WTC11 (cell line): ENCODE measurements at regions not wholly inside any gene's neighbourhood (a gene's known extent, or its start where the extent isn't known, plus 50 kb on each side); places are given as distances from the start of the nearest gene placed in this dataset.

Source experiments
- ATAC-seq: fragments of 200-7000 bp; cut with Tn5 transposase; 2 replicates; pipeline ENCODE4 v1.10.0; 2021; ENCODE audit warnings: mild to moderate bottlenecking, moderate library complexity
- CTCF ChIA-PET: fragments of 300-600 bp; sonication (Branson Sonifier 250); formaldehyde crosslinking; loops from one replicate; lab custom pipeline; 2021; ENCODE audit warnings: antibody characterized with exemption; lab: Charles Lee
- POLR2A ChIA-PET: fragments of 350-600 bp; sonication (Branson Sonifier 250); formaldehyde crosslinking; loops from one replicate; lab custom pipeline; 2021; ENCODE audit warnings: antibody characterized with exemption; lab: Charles Lee
- DNase-seq: peaks from one replicate; pipeline ENCODE4 v3.0.0; 2021; ENCODE audit warnings: low spot score
- H3K27ac Mint-ChIP-seq: 2 replicates; pipeline ENCODE4 v1.8.0; 2021; ENCODE audit warnings: mixed read lengths
- H3K27me3 Mint-ChIP-seq: 2 replicates; pipeline ENCODE4 v1.8.0; 2021; ENCODE audit warnings: low read depth, mild to moderate bottlenecking, moderate library complexity, mixed read lengths
- H3K36me3 Mint-ChIP-seq: 2 replicates; pipeline ENCODE4 v1.8.0; 2021; ENCODE audit warnings: mixed read lengths
- H3K4me1 Mint-ChIP-seq: 2 replicates; pipeline ENCODE4 v1.8.0; 2022; ENCODE audit warnings: mixed read lengths
- H3K4me3 Mint-ChIP-seq: 2 replicates; pipeline ENCODE4 v1.8.0; 2021; ENCODE audit warnings: mild to moderate bottlenecking, moderate library complexity, mixed read lengths
- H3K9me3 Mint-ChIP-seq: 2 replicates; pipeline ENCODE4 v1.8.0; 2021; ENCODE audit warnings: mixed read lengths
- FOXP1 ChIP-seq: sonication (generic); formaldehyde crosslinking; IDR thresholded peaks from 2 replicates; pipeline ENCODE4 v1.8.0; 2022; ENCODE audit warnings: missing genetic modification reagents, mild to moderate bottlenecking, moderate library complexity, borderline replicate concordance
- NFATC4 ChIP-seq: fragments of 250-450 bp; sonication (Bioruptor Pico); IDR thresholded peaks from 2 replicates; pipeline ENCODE4 v1.9.0; 2021; ENCODE audit warnings: mild to moderate bottlenecking
- TEAD4 ChIP-seq: sonication (generic); formaldehyde crosslinking; IDR thresholded peaks from 2 replicates; pipeline ENCODE4 v1.8.0; 2022; ENCODE audit warnings: mild to moderate bottlenecking, missing genetic modification reagents
- ZNF121 ChIP-seq: sonication (generic); formaldehyde crosslinking; IDR thresholded peaks from 2 replicates; pipeline ENCODE4 v1.8.0; 2023; ENCODE audit warnings: missing genetic modification reagents
- ZNF219 ChIP-seq: sonication (generic); formaldehyde crosslinking; IDR thresholded peaks from 2 replicates; pipeline ENCODE4 v1.8.0; 2023; ENCODE audit warnings: missing genetic modification reagents, mild to moderate bottlenecking, borderline replicate concordance
- TF ChIP-seq, protein P1 (sequence below): sonication (generic); formaldehyde crosslinking; IDR thresholded peaks from 2 replicates; pipeline ENCODE4 v1.8.1; 2023; ENCODE audit warnings: mild to moderate bottlenecking, missing genetic modification reagents, moderate library complexity
- TF ChIP-seq, protein P2 (sequence below): sonication (generic); formaldehyde crosslinking; IDR thresholded peaks from 2 replicates; pipeline ENCODE4 v1.8.1; 2023; ENCODE audit warnings: mild to moderate bottlenecking, missing genetic modification reagents
- TF ChIP-seq, protein P3 (sequence below): sonication (generic); formaldehyde crosslinking; conservative IDR thresholded peaks from 2 replicates; pipeline ENCODE4 v1.8.1; 2023; ENCODE audit warnings: mild to moderate bottlenecking, low read depth, missing genetic modification reagents, moderate library complexity
- TF ChIP-seq, protein P4 (sequence below): sonication (generic); formaldehyde crosslinking; IDR thresholded peaks from 2 replicates; pipeline ENCODE4 v1.8.1; 2022; ENCODE audit warnings: missing genetic modification reagents, borderline replicate concordance
- TF ChIP-seq, protein P5 (sequence below): sonication (generic); formaldehyde crosslinking; IDR thresholded peaks from 2 replicates; pipeline ENCODE4 v1.8.0; 2022; ENCODE audit warnings: missing genetic modification reagents

DNA sequence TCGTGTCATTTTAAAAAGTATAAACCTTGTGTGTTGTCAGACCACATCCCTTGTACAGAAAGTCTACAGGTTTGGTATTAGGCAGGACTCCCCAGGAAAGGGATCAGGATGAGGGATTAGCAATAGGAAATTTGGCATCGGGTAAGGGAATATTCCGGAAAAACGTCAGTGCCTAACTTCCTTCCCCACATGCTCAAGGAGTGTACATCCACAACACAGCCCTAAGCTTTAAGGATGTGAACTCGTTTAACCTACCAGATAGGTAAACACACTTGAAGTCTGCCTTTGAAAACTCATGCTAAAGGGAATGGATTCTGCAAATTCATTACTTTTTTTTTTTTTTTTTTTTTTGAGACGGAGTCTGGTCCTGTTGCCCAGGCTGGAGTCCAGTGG lies 194.9 kb downstream of the SKIDA1 start:
- Mint-ChIP-seq H3K4me3 (no peak overlapping the region), H3K27me3 (no peaks in the 10 kb centered on the region), H3K4me1 (peaks cover 29% of the 10 kb centered on the region), H3K36me3 (no peaks in the 10 kb centered on the region), H3K9me3 (no peaks in the 10 kb centered on the region), H3K27ac (no peak overlapping the region)
- ATAC-seq = no peak
- TF ChIP-seq FOXP1 = no peak
- TF ChIP-seq TEAD4 (CRISPR knock-in tag) = no peak
- TF ChIP-seq ZNF219 (CRISPR knock-in tag) = no peak
- TF ChIP-seq, protein P1, sequence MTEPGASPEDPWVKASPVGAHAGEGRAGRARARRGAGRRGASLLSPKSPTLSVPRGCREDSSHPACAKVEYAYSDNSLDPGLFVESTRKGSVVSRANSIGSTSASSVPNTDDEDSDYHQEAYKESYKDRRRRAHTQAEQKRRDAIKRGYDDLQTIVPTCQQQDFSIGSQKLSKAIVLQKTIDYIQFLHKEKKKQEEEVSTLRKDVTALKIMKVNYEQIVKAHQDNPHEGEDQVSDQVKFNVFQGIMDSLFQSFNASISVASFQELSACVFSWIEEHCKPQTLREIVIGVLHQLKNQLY = no peak
- TF ChIP-seq, protein P2, sequence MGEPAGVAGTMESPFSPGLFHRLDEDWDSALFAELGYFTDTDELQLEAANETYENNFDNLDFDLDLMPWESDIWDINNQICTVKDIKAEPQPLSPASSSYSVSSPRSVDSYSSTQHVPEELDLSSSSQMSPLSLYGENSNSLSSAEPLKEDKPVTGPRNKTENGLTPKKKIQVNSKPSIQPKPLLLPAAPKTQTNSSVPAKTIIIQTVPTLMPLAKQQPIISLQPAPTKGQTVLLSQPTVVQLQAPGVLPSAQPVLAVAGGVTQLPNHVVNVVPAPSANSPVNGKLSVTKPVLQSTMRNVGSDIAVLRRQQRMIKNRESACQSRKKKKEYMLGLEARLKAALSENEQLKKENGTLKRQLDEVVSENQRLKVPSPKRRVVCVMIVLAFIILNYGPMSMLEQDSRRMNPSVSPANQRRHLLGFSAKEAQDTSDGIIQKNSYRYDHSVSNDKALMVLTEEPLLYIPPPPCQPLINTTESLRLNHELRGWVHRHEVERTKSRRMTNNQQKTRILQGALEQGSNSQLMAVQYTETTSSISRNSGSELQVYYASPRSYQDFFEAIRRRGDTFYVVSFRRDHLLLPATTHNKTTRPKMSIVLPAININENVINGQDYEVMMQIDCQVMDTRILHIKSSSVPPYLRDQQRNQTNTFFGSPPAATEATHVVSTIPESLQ (CRISPR knock-in tag) = no peak
- TF ChIP-seq, protein P3, sequence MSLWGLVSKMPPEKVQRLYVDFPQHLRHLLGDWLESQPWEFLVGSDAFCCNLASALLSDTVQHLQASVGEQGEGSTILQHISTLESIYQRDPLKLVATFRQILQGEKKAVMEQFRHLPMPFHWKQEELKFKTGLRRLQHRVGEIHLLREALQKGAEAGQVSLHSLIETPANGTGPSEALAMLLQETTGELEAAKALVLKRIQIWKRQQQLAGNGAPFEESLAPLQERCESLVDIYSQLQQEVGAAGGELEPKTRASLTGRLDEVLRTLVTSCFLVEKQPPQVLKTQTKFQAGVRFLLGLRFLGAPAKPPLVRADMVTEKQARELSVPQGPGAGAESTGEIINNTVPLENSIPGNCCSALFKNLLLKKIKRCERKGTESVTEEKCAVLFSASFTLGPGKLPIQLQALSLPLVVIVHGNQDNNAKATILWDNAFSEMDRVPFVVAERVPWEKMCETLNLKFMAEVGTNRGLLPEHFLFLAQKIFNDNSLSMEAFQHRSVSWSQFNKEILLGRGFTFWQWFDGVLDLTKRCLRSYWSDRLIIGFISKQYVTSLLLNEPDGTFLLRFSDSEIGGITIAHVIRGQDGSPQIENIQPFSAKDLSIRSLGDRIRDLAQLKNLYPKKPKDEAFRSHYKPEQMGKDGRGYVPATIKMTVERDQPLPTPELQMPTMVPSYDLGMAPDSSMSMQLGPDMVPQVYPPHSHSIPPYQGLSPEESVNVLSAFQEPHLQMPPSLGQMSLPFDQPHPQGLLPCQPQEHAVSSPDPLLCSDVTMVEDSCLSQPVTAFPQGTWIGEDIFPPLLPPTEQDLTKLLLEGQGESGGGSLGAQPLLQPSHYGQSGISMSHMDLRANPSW (CRISPR knock-in tag) = no peak
- TF ChIP-seq, protein P4, sequence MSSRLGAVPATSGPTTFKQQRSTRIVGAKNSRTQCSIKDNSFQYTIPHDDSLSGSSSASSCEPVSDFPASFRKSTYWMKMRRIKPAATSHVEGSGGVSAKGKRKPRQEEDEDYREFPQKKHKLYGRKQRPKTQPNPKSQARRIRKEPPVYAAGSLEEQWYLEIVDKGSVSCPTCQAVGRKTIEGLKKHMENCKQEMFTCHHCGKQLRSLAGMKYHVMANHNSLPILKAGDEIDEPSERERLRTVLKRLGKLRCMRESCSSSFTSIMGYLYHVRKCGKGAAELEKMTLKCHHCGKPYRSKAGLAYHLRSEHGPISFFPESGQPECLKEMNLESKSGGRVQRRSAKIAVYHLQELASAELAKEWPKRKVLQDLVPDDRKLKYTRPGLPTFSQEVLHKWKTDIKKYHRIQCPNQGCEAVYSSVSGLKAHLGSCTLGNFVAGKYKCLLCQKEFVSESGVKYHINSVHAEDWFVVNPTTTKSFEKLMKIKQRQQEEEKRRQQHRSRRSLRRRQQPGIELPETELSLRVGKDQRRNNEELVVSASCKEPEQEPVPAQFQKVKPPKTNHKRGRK (CRISPR knock-in tag) = no peak
- POLR2A ChIA-PET = no interaction called here
- CTCF ChIA-PET = interaction anchor here (0.5 kb wide), 1 partner anchor 11 kb away, joined by 3 read pairs; no protein-coding TSS in a partner anchor
- DNase-seq = no peak

DNA sequence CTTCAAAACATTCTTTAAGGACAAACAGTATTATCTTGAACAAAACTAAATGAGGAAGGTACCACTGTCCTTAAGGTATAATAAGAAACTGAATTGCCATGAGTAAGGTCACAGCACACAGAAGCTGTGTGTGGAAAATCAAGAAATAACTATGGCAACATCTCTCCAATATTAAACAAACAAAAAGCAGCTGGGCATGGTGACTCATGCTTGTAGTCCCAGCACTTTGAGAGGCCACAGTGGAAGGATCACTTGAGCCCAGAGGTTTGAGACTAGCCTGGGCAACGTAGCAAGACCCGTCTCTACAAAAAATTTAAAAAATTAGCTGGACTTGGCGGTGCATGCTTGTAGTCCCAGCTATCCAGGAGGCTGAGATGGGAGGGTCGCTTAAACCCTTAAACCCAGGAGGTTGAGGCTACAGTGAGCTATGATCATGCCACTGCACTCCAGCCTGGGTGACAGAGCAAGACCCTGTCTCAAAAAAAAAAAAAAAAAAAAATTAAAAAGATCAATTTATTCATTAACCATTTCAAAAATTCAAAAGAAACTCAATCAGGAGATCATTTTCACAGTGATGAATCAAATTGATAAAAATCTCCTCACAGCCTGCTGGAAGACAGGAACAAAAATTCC lies 195.4 kb downstream of the SKIDA1 start:
- Mint-ChIP-seq H3K27ac (no peak overlapping the region), H3K36me3 (no peaks in the 10 kb centered on the region), H3K27me3 (no peaks in the 10 kb centered on the region), H3K9me3 (no peaks in the 10 kb centered on the region), H3K4me1 (peaks cover 24% of the 10 kb centered on the region), H3K4me3 (no peak overlapping the region)
- TF ChIP-seq ZNF121 (CRISPR knock-in tag) (peak; percentile 53; the same call in 1 of the 2 replicates), NFATC4 (CRISPR knock-in tag) (no peak)
- TF ChIP-seq, protein P5, sequence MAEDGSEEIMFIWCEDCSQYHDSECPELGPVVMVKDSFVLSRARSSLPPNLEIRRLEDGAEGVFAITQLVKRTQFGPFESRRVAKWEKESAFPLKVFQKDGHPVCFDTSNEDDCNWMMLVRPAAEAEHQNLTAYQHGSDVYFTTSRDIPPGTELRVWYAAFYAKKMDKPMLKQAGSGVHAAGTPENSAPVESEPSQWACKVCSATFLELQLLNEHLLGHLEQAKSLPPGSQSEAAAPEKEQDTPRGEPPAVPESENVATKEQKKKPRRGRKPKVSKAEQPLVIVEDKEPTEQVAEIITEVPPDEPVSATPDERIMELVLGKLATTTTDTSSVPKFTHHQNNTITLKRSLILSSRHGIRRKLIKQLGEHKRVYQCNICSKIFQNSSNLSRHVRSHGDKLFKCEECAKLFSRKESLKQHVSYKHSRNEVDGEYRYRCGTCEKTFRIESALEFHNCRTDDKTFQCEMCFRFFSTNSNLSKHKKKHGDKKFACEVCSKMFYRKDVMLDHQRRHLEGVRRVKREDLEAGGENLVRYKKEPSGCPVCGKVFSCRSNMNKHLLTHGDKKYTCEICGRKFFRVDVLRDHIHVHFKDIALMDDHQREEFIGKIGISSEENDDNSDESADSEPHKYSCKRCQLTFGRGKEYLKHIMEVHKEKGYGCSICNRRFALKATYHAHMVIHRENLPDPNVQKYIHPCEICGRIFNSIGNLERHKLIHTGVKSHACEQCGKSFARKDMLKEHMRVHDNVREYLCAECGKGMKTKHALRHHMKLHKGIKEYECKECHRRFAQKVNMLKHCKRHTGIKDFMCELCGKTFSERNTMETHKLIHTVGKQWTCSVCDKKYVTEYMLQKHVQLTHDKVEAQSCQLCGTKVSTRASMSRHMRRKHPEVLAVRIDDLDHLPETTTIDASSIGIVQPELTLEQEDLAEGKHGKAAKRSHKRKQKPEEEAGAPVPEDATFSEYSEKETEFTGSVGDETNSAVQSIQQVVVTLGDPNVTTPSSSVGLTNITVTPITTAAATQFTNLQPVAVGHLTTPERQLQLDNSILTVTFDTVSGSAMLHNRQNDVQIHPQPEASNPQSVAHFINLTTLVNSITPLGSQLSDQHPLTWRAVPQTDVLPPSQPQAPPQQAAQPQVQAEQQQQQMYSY = no peak
- no peak for ATAC-seq
- POLR2A ChIA-PET = interaction anchor here (0.6 kb wide), 1 partner anchor 161 kb away, joined by 6 read pairs; no protein-coding TSS in a partner anchor
- CTCF ChIA-PET = interaction anchor here (0.5 to 0.6 kb wide), 2 partner anchors 11 to 61 kb away, joined by 3 read pairs; no protein-coding TSS in a partner anchor
- no peak for DNase-seq
